T-helper 2 cell treated with Interferon-gamma antibody and Interleukin-4, amounts not matched to agents 5 μg/mL and 100 μg/mL, for 36 hours (primary cell): ENCODE measurements at regions not wholly inside any gene's neighbourhood (a gene's known extent, or its start where the extent isn't known, plus 50 kb on each side); places are given as distances from the start of the nearest gene placed in this dataset.

Experiments
- DNase-seq: peaks from one replicate; pipeline ENCODE4 v3.0.0; 2021; ENCODE audit warnings: low spot score
- H3K27ac Mint-ChIP-seq: one replicate; pipeline ENCODE4 v1.8.0; 2021; ENCODE audit warnings: mild to moderate bottlenecking, mixed read lengths
- H3K27me3 Mint-ChIP-seq: one replicate; pipeline ENCODE4 v1.8.0; 2021; ENCODE audit warnings: low read depth, mixed read lengths
- H3K36me3 Mint-ChIP-seq: one replicate; pipeline ENCODE4 v1.8.0; 2021; ENCODE audit warnings: low read depth, mixed read lengths
- H3K4me1 Mint-ChIP-seq: one replicate; pipeline ENCODE4 v1.8.0; 2021; ENCODE audit warnings: low read depth, mixed read lengths
- H3K4me3 Mint-ChIP-seq: one replicate; pipeline ENCODE4 v1.8.0; 2022; ENCODE audit warnings: mild to moderate bottlenecking, moderate library complexity, mixed read lengths
- H3K9me3 Mint-ChIP-seq: one replicate; pipeline ENCODE4 v1.8.0; 2021; ENCODE audit warnings: mixed read lengths

DNA sequence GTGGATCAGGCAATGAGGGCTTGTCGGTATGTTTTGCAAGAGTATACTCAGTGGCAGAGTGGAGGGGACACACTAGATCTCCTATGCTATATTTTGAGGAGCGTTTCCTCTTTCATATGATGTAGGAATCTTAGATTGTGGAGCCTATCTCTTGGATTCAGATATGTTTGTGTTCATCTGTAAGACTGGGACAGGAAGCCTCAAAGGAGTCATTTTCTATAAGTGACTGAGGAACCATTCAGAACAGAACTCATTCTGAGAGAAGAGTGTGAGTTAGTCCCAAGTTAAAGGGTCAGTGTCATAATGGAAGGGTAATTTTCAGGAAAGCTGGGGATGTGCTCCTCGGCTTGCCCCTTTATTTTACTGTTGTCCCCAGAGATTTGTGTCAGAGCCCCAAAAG lies 107.7 kb downstream of the PTGS2 start:
- Mint-ChIP-seq H3K4me3 (no peak overlapping the region), H3K36me3 (no peaks in the 10 kb centered on the region), H3K27ac (no peak overlapping the region), H3K4me1 (no peaks in the 10 kb centered on the region), H3K27me3 (no peaks in the 10 kb centered on the region), H3K9me3 (no peaks in the 10 kb centered on the region)
- DNase-seq, result no peak

DNA sequence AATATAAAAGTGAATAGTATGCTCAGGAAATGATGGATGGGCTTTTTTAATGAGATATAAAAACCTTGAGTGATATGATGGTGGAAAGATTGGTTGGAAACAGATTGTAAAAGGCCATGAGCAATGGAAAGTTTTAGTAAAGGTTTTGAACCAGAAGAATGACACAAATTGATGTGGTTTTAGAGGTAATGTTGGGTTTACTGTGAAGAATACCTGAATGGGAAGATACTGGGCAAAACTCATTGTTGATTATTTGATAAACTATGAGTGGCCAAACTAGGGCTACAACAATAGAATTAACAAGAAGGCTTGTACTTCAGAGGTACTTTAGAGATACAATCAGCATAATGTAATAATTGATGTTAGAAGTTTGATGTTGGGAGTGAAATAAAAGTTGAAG lies 108.5 kb downstream of the PTGS2 start:
- no peak for DNase-seq
- no peaks in the 10 kb centered on the region for H3K36me3 Mint-ChIP-seq
- H3K4me1 Mint-ChIP-seq, result no peaks in the 10 kb centered on the region
- no peak overlapping the region for H3K4me3 Mint-ChIP-seq
- H3K27me3 Mint-ChIP-seq, result no peaks in the 10 kb centered on the region
- no peak overlapping the region for H3K27ac Mint-ChIP-seq
- no peaks in the 10 kb centered on the region for H3K9me3 Mint-ChIP-seq

- Mint-ChIP-seq H3K27ac (no peak overlapping the region), H3K4me3 (no peak overlapping the region), H3K9me3 (no peaks in the 10 kb centered on the region), H3K4me1 (no peaks in the 10 kb centered on the region), H3K36me3 (no peaks in the 10 kb centered on the region), H3K27me3 (no peaks in the 10 kb centered on the region)
- no peak for DNase-seq
Observed at GRCh38 chr1:186569856-186570255, 108.9 kb upstream of the PDC start.

GRCh38 chr1:186568221-186568620 lies 107.3 kb upstream of the PDC start:
- no peak for DNase-seq
- Mint-ChIP-seq H3K4me1 (no peaks in the 10 kb centered on the region), H3K36me3 (no peaks in the 10 kb centered on the region), H3K27me3 (no peaks in the 10 kb centered on the region), H3K27ac (no peak overlapping the region), H3K4me3 (no peak overlapping the region), H3K9me3 (no peaks in the 10 kb centered on the region)

DNA sequence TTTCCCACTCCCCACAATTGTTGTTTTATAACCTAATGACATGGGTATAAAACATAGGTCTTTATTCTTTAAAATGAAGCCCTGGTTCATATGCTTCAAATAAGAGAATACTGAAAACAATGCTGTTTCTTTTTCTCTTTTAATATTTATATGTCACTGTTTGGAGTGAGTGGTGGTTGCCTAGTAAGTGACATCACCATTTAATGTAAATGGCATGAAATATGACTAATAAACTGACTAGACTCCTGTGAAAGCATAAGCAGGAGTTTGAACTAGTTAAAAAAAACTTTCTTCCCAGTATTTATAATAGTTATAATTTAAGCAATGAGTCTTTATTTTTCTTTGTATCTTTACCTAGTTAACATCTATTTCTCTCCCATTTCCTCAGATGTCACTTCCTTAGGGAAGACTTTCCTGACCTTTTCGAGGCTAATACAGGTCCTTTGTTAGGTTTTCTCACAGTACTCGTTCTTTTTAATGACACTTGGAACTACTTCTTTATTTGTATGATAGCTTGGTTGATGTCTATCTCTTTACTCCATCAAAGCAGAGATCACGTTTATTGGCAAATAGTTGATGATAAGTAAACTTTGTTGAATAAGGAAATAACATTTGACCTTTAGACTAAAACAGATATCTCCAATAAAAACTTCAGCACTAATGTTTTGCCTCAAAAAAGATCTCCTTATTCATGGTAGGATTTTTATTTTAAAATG lies 105.4 kb upstream of the PDC start:
- Mint-ChIP-seq H3K27ac (no peak overlapping the region), H3K4me1 (no peaks in the 10 kb centered on the region), H3K27me3 (no peaks in the 10 kb centered on the region), H3K36me3 (no peaks in the 10 kb centered on the region), H3K9me3 (no peaks in the 10 kb centered on the region), H3K4me3 (no peak overlapping the region)
- DNase-seq, result no peak

- Mint-ChIP-seq H3K4me1 (no peaks in the 10 kb centered on the region), H3K27ac (no peak overlapping the region), H3K36me3 (no peaks in the 10 kb centered on the region), H3K4me3 (no peak overlapping the region), H3K9me3 (no peaks in the 10 kb centered on the region), H3K27me3 (no peaks in the 10 kb centered on the region)
- no peak for DNase-seq
Observed at GRCh38 chr1:186564582-186564981, 103.7 kb upstream of the PDC start.

DNA sequence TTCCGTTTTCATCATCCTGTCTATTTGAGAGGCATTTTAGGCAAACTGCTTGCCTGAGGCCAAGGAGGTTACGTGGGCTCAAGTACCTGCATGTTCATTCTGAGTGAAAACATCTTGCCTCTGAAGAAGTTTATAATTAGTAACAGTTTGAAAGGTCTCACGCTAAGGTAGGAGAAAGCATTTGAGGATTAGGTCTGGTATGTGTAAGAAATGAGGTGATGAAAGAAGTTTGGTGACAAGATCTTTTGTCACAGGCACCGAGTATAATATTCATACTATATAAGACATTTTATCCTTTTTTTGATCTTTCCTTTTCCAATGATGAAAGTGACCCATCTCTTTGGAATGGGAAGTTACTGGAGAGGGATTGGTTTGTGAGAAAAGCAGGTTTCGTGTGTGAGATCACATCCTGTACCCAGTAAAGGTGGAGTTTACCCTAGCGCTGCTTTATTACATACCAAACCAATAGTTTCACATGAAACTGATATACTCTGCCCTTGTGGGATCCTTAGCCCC lies 98.7 kb upstream of the PDC start:
- Mint-ChIP-seq H3K27ac (no peak overlapping the region), H3K36me3 (no peaks in the 10 kb centered on the region), H3K4me1 (no peaks in the 10 kb centered on the region), H3K27me3 (no peaks in the 10 kb centered on the region), H3K4me3 (no peak overlapping the region), H3K9me3 (no peaks in the 10 kb centered on the region)
- no peak for DNase-seq

DNA sequence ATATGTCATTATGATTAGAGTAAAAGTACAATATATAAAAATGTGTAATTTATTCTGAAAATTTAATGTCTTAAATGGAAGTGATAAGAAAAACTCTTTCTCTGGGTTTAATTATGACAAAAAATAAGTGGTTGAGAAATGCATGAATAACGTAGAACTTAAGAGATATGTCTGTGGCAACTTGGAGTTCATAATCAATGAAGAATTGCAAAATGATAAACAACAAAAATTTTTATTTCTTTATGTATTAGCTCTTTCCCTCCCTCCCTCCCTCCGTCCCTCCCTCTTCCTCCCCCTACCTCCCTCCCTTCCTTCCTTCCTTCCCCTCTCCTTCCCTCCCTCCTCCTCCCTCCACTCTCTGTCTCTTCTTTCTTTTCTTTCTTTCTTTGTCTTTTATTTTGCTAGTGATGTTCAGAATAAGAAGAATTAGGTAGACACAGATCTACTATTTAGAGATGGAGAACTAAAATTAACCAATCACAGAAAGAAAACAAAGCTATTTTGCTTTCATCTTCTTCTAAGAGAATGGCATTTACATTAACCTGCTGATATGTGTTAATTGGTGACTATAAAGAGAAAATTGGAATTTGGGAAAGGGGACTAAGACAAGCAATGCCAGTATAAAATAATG lies 96.3 kb upstream of the PDC start:
- no peak for DNase-seq
- Mint-ChIP-seq H3K36me3 (no peaks in the 10 kb centered on the region), H3K27ac (no peak overlapping the region)

DNA sequence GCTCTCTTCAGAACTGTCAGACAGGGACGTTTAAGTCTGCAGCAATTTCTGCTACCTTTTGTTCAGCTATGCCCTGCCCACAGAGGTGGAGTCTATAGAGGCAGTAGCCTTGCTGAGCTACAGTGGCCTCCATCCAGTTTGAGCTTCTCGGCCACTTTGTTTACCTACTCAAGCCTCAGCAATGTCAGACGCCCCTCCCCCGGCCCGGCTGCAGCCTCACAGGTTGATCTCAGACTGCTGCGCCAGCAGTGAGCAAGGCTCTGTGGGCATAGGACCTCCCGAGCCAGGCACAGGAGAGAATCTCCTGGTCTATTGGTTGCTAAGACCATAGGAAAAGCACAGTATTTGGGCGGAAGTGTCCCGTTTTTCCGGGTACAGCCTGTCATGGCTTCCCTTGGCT lies 89.9 kb upstream of the PDC start:
- Mint-ChIP-seq H3K9me3 (peaks cover 4% of the 10 kb centered on the region), H3K27me3 (no peaks in the 10 kb centered on the region), H3K27ac (no peak overlapping the region), H3K4me3 (no peak overlapping the region), H3K4me1 (no peaks in the 10 kb centered on the region), H3K36me3 (no peaks in the 10 kb centered on the region)
- no peak for DNase-seq

More for the DNA sequence above, 96.3 kb upstream of the PDC start:
- no peak overlapping the region for H3K4me3 Mint-ChIP-seq
- no peaks in the 10 kb centered on the region for H3K27me3 Mint-ChIP-seq
- H3K9me3 Mint-ChIP-seq, result no peaks in the 10 kb centered on the region
- H3K4me1 Mint-ChIP-seq, result no peaks in the 10 kb centered on the region

DNA sequence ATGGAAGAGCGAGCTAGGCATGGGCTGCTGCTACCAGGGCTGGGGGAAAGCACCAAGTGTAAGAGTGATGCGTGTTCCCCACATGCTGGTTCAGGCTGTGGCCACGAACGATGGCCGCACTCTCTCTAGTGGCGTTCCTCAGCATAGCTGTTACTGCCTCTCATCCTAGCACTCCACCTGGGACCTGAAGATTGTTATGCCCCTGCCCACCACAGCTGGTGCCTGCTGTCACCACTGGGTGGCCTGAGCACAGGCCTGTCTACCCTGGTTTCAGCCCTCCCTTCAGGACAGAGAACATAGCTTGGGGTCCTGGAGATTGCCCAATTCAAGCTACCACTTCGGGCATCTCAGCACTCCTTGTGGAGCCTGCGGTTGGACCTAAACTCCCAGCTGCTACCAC lies 80.1 kb upstream of the PDC start:
- Mint-ChIP-seq H3K27me3 (no peaks in the 10 kb centered on the region), H3K36me3 (no peaks in the 10 kb centered on the region), H3K9me3 (peaks cover 16% of the 10 kb centered on the region), H3K4me1 (no peaks in the 10 kb centered on the region), H3K4me3 (no peak overlapping the region), H3K27ac (no peak overlapping the region)
- no peak for DNase-seq

GRCh38 chr1:186540521-186540920 lies 79.6 kb upstream of the PDC start:
- no peak overlapping the region for H3K27ac Mint-ChIP-seq
- no peaks in the 10 kb centered on the region for H3K27me3 Mint-ChIP-seq
- H3K9me3 Mint-ChIP-seq, result peaks cover 16% of the 10 kb centered on the region
- no peak for DNase-seq
- H3K4me3 Mint-ChIP-seq, result no peak overlapping the region
- no peaks in the 10 kb centered on the region for H3K4me1 Mint-ChIP-seq
- no peaks in the 10 kb centered on the region for H3K36me3 Mint-ChIP-seq

DNA sequence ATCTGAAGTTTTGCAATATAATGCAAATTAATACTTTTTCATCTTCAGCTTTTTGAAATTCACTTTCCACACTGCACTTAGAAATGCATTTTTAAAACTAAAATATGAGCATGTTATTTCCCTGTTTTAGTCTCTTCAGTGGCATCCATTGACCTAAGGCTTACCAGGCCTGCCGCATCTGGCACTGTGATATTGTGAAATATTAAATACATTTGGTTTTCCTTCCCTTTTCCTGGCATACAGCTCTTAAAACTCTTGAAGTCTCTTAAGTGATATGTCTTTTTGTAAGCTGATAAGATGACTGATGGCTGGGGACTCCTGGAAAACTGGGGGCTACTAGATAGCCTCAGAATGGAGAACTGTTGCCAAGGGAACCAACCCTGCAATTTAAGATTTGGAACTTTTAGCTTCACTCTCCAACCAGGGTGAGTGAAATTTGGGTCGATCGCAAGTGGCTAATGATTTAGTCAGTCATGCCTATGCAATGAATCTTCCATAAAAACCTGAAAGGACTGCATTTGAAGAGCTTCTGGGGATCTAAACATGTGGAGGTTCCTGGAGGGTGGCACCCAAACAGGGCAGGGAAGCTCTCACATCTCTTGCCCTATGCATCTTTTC lies 75.5 kb upstream of the PDC start:
- no peaks in the 10 kb centered on the region for H3K4me1 Mint-ChIP-seq
- peaks cover 7% of the 10 kb centered on the region for H3K9me3 Mint-ChIP-seq
- no peak overlapping the region for H3K27ac Mint-ChIP-seq
- H3K36me3 Mint-ChIP-seq, result no peaks in the 10 kb centered on the region
- no peaks in the 10 kb centered on the region for H3K27me3 Mint-ChIP-seq
- no peak overlapping the region for H3K4me3 Mint-ChIP-seq
- DNase-seq, result no peak

DNA sequence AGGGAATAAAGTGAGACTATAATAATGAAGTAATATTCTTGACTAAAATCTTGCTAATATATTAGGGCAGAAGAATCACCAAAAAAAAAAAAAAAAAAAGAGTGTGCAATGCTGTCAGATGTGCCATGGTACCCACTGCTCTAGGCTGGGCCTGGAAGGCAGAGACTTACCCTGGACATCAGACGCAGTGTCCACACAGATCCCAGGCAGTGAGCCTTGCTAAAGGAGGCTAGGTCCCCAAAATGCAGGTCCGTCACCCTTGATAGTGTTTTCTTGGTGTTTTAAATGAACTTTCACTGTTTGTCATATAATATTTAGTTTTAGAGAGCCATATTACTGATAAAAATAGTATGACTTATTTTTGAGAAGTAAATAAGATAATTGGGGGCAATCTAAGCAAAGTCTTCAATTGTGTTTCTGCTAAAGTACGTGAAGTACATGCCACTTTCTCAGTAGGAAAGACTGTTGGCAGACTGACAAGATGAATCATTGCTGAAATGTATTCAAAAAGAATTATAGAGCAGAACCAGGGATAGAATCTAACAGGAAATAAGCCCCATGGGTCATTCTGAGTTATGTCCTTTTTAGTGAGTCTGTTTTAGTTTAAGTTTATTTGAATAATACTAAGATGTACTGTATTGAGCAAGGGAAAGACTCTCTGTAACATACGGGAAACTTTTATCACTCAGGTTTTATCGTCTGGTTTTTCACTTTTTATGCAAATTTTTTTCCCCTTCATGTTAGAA lies 74.6 kb upstream of the PDC start:
- H3K27me3 Mint-ChIP-seq, result no peaks in the 10 kb centered on the region
- DNase-seq, result no peak
- H3K4me3 Mint-ChIP-seq, result no peak overlapping the region
- H3K4me1 Mint-ChIP-seq, result no peaks in the 10 kb centered on the region
- peaks cover 7% of the 10 kb centered on the region for H3K9me3 Mint-ChIP-seq
- H3K27ac Mint-ChIP-seq, result no peak overlapping the region
- H3K36me3 Mint-ChIP-seq, result no peaks in the 10 kb centered on the region

DNA sequence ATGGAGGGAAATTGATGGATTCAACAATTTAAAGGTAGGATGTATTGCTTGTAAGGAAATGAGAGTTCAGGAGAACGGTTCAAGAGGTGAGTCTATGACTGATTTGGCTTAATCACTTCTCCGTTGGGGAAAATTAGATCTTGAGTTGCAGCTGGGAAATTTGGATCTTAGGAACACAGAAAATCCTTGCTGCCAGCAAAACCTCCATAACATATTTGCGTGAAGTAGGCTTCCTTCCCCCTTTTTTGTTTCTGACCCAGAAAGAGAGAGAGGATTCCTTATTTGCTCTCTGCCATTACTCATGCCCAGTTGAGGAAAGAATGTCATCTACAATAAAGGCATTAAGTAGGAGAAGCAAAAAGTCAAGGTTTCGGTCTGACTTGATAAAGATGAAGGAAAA lies 73.5 kb upstream of the PDC start:
- no peaks in the 10 kb centered on the region for H3K9me3 Mint-ChIP-seq
- no peaks in the 10 kb centered on the region for H3K27me3 Mint-ChIP-seq

More for the DNA sequence above, 73.5 kb upstream of the PDC start:
- Mint-ChIP-seq H3K27ac (no peak overlapping the region), H3K4me1 (no peaks in the 10 kb centered on the region), H3K4me3 (no peak overlapping the region), H3K36me3 (no peaks in the 10 kb centered on the region)
- no peak for DNase-seq
